HEK293 (cell line): ENCODE measurements at regions not wholly inside any gene's neighbourhood (a gene's known extent, or its start where the extent isn't known, plus 50 kb on each side); places are given as distances from the start of the nearest gene placed in this dataset.

ENCODE experiments used
- CTCF ChIP-seq: fragments of 450-650 bp; formaldehyde crosslinking; IDR thresholded peaks from 2 replicates; pipeline ENCODE4 v1.5.1; 2016; ENCODE audit warnings: missing biosample characterization, missing genetic modification characterization
- GLIS2 ChIP-seq: fragments of 450-650 bp; formaldehyde crosslinking; IDR thresholded peaks from 2 replicates; pipeline ENCODE4 v1.5.1; 2016; ENCODE audit warnings: missing biosample characterization, missing genetic modification characterization
- PATZ1 ChIP-seq: fragments of 450-650 bp; formaldehyde crosslinking; IDR thresholded peaks from 2 replicates; pipeline ENCODE4 v1.5.1; 2016; ENCODE audit warnings: missing biosample characterization, missing genetic modification characterization
- PBX3 ChIP-seq: sonication (generic); formaldehyde crosslinking; IDR thresholded peaks from 2 replicates; pipeline ENCODE4 v1.8.1; 2022; ENCODE audit warnings: mild to moderate bottlenecking, moderate library complexity, missing genetic modification reagents
- SP2 ChIP-seq: fragments of 450-650 bp; formaldehyde crosslinking; IDR thresholded peaks from 2 replicates; pipeline ENCODE4 v1.5.1; 2016; ENCODE audit warnings: missing biosample characterization, missing genetic modification characterization
- SP3 ChIP-seq: fragments of 450-650 bp; formaldehyde crosslinking; IDR thresholded peaks from 2 replicates; pipeline ENCODE4 v1.5.1; 2016; ENCODE audit warnings: missing biosample characterization, missing genetic modification characterization
- ZBTB8A ChIP-seq: fragments of 450-650 bp; formaldehyde crosslinking; IDR thresholded peaks from 2 replicates; pipeline ENCODE4 v1.5.1; 2016; ENCODE audit warnings: missing biosample characterization, missing genetic modification characterization
- ZNF274 ChIP-seq, 2 experiments: fragments of 200-500 bp in 1 of 2; fragments of 450-650 bp in 1 of 2; sonication (Bioruptor generic) in 1 of 2; formaldehyde crosslinking in 1 of 2; IDR thresholded peaks; 2 replicates each; pipeline versions ENCODE4 v1.5.1 to v1.6.1; 2014 to 2016; ENCODE audit warnings: borderline replicate concordance in 1 of 2, inconsistent platforms in 1 of 2, low read length in 1 of 2, missing biosample characterization in 1 of 2, missing genetic modification characterization in 1 of 2
- ZNF335 ChIP-seq: fragments of 450-650 bp; formaldehyde crosslinking; conservative IDR thresholded peaks from 2 replicates; pipeline ENCODE4 v1.5.1; 2016; ENCODE audit warnings: missing biosample characterization, missing genetic modification characterization
- ZNF558 ChIP-seq: fragments of 450-650 bp; formaldehyde crosslinking; IDR thresholded peaks from 2 replicates; pipeline ENCODE4 v1.5.1; 2016; ENCODE audit warnings: missing biosample characterization, missing genetic modification characterization
- ZNF777 ChIP-seq: fragments of 450-650 bp; formaldehyde crosslinking; IDR thresholded peaks from 2 replicates; pipeline ENCODE4 v1.5.1; 2017; ENCODE audit warnings: missing biosample characterization, missing genetic modification characterization, borderline replicate concordance
- TF ChIP-seq, protein P1 (sequence below): fragments of 450-650 bp; formaldehyde crosslinking; conservative IDR thresholded peaks from 2 replicates; pipeline ENCODE4 v1.5.1; 2016; ENCODE audit warnings: low read depth, missing biosample characterization, missing genetic modification characterization

DNA sequence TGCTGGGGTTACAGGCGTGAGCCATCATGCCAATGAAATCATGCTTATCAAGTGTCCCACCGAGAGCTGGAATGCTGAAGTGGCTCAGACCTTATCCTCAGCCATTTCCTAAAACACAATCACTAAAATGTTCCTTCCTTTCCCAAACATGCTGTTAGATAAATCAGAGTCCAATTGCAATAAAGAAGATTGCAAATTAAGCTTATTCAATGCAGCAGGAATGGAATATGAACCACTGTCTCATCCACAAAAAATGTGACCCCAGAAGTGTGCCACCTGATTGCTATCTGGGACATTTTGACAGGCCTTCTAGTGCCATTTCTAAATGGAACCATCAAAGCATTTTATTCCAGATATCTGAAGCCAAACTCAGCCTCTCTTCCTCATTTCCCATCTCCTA lies 205.5 kb upstream of the CDH11 start:
- TF ChIP-seq CTCF (tag by site-specific recombination) (no peak), PBX3 (CRISPR knock-in tag) (no peak), ZNF558 (tag by site-specific recombination) (no peak), GLIS2 (tag by site-specific recombination) (no peak), ZNF274 (IDR thresholded peaks at IDR 0.05; ENCODE audit: low read length) (no peak), ZNF274 (tag by site-specific recombination; IDR thresholded peaks at IDR 0.05; ENCODE audit: borderline replicate concordance) (no peak), ZNF335 (no peak), SP3 (tag by site-specific recombination) (no peak), ZNF777 (tag by site-specific recombination) (no peak), SP2 (tag by site-specific recombination) (no peak), ZBTB8A (tag by site-specific recombination) (no peak), PATZ1 (tag by site-specific recombination) (no peak)
- TF ChIP-seq, protein P1, sequence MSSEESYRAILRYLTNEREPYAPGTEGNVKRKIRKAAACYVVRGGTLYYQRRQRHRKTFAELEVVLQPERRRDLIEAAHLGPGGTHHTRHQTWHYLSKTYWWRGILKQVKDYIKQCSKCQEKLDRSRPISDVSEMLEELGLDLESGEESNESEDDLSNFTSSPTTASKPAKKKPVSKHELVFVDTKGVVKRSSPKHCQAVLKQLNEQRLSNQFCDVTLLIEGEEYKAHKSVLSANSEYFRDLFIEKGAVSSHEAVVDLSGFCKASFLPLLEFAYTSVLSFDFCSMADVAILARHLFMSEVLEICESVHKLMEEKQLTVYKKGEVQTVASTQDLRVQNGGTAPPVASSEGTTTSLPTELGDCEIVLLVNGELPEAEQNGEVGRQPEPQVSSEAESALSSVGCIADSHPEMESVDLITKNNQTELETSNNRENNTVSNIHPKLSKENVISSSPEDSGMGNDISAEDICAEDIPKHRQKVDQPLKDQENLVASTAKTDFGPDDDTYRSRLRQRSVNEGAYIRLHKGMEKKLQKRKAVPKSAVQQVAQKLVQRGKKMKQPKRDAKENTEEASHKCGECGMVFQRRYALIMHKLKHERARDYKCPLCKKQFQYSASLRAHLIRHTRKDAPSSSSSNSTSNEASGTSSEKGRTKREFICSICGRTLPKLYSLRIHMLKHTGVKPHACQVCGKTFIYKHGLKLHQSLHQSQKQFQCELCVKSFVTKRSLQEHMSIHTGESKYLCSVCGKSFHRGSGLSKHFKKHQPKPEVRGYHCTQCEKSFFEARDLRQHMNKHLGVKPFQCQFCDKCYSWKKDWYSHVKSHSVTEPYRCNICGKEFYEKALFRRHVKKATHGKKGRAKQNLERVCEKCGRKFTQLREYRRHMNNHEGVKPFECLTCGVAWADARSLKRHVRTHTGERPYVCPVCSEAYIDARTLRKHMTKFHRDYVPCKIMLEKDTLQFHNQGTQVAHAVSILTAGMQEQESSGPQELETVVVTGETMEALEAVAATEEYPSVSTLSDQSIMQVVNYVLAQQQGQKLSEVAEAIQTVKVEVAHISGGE (tag by site-specific recombination), result no peak
